DMS53 treated with DMSO at 0.1 percent for 48 hours (cell line): ENCODE measurements at regions not wholly inside any gene's neighbourhood (a gene's known extent, or its start where the extent isn't known, plus 50 kb on each side); places are given as distances from the start of the nearest gene placed in this dataset.
"Not testable (repeated sequence)": the region's sequence is repeated elsewhere in the genome, so short reads cannot be mapped to it uniquely, and the experiment has no call there.

Source experiments
- DNase-seq: peaks from one replicate; lab custom pipeline; 2025; ENCODE audit not compliant: unreplicated experiment; lab: John Stamatoyannopoulos, UW

GRCh38 chr17:70510288-70510687 lies 341.0 kb downstream of the KCNJ2 start:
- no peak for DNase-seq

DNA sequence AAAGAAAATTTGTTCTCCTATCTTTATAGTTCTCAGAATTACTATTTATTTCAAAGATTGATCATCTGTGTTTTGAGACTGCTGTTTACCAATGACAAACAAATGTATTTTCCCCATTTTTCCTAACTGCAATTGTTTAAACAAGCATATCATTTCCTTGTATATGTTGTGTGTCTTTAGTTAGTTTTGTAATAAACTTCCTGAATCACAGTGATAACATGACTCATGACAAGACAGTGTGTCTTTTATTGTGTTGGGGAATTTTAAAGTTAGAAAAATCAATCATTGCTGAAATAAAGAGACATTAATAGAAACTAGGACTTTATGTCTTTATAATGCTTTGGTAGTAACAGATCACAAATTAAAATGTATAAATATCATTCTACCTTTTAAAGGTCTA lies 348.5 kb downstream of the KCNJ2 start:
- DNase-seq: peak; percentile 14

DNA sequence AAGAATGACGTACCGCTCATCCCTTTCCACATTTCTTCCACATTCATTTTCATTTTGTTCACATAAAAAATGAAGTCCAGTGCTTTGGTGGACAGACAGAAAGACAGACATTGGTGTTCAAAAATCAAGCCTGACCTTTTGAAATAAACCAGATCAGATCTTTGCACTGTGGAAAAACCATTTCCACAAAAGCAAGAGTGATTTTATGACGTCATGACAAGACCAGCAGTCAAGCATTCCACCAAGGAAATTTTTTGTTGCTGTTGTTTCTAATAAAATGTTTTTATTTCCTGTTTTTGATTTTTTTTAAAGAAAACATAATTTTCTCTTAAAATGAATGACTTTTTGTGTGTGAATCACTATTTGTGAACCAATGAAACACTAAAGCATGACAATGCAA lies 350.0 kb downstream of the KCNJ2 start:
- DNase-seq: no peak

- DNase-seq: peak; percentile 11
These were observed 351.1 kb downstream of the KCNJ2 start for GRCh38 chr17:70520447-70520846.

- DNase-seq: no peak
These were observed 351.6 kb downstream of the KCNJ2 start for GRCh38 chr17:70520956-70521355.

DNA sequence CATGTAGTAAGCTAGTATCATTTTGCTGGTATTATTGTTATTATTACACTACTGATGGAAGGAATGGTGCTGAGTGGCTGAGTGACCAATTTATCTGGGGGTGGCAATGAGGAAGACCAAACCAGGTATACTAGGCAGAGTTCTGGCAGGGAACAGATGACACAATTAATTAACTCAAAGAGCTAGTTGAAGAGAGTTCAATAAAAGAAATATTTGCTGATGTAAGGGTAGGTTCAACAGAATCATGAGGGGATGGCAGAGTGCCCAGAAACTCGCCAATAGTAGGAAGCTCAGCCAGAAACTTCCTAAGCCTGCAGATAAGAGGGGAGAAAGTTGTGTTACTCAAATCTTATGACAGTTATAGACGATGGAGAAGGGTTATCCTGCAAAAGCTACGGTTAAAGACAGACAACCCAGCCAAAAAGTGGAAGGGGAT lies 352.5 kb downstream of the KCNJ2 start:
- no peak for DNase-seq

DNA sequence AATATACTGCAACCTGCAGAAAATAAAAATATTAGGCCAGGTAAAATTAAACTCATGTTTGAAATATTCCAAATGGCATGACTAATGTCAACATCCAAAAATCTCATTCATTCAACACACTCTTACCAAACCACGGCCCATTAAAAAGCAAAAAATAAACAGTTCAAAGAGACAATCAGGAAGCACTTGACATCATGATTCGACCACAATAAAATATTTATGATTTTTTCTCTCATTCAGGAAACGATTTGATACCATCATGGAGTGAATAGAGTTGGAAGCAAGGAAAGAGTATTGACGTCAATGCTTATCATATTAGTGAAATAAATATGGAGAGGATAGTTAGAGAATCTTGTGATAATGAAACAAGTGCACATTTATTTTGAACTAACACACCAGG lies 354.1 kb downstream of the KCNJ2 start:
- no peak for DNase-seq

GRCh38 chr17:70525035-70525434 lies 355.7 kb downstream of the KCNJ2 start:
- DNase-seq: not testable (repeated sequence)

DNA sequence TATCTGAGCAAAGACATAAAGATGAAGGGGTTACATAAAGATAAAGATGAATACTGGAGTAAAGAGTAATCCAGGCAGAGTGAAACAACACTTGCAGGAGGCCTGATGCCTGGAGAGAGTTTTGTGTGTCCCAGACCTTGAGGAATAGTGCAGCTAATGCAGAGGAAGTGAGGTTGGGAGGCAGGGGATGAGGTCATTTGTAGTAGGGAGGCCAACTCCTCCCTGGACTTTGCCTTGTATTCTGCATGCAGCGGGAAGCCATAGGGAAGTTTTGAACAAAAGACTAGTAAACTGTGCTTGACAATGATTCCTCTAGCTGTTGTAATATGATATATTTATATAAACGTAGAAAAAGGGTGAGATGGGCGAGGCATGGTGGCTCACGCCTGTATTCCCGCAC lies 356.6 kb downstream of the KCNJ2 start:
- DNase-seq: peak; percentile 7

DNA sequence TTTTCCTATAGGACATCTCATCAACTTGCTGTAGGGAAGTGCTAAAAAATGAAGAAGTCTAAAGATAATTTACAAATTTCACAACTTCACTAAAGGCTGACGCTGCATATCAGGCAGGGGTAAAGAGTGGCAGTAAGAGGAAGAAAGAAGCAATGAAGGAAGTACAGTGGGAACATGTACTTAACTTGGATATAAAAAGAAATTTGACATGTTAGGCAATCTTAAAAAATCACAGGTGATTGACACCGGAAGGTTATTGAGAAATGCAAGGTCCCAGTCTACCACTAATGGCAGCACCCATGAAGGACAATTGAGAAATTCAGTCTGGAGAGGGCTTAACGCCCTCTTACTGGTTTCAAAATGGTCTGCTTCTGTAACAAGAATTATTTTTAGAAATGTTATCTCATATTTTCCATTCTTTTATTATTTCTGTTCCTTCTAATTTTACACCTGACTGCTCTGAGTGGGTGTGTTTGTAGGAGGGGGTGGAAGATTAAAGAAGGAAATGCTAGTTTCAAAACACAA lies 358.1 kb downstream of the KCNJ2 start:
- DNase-seq: no peak

GRCh38 chr17:70533427-70533826 lies 364.1 kb downstream of the KCNJ2 start:
- DNase-seq: no peak

GRCh38 chr17:70535986-70536385 lies 366.7 kb downstream of the KCNJ2 start:
- DNase-seq: no peak

GRCh38 chr17:70539132-70539924 lies 370.0 kb downstream of the KCNJ2 start:
- no peak for DNase-seq

DNA sequence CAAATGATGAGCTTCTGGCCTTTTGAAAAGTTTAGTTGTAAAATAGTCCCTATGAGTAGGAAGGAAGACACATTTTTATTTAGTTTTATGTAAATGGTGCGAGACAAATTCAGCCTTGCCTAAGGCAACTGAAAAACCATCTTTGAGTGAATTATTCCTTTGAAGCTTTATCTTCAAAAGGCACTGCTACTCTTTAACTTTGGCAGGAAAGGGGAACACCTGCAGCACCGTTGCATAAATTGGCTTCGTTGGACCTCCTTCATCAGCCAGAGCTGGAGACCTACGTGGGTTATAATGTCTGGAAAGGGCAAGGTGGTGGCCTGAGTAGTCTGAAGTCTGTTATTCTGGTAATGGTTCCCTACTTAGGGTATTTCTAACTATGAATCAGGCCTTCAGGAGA lies 373.5 kb downstream of the KCNJ2 start:
- no peak for DNase-seq

- no peak for DNase-seq
These were observed 375.0 kb downstream of the KCNJ2 start for GRCh38 chr17:70544317-70544716.

DNA sequence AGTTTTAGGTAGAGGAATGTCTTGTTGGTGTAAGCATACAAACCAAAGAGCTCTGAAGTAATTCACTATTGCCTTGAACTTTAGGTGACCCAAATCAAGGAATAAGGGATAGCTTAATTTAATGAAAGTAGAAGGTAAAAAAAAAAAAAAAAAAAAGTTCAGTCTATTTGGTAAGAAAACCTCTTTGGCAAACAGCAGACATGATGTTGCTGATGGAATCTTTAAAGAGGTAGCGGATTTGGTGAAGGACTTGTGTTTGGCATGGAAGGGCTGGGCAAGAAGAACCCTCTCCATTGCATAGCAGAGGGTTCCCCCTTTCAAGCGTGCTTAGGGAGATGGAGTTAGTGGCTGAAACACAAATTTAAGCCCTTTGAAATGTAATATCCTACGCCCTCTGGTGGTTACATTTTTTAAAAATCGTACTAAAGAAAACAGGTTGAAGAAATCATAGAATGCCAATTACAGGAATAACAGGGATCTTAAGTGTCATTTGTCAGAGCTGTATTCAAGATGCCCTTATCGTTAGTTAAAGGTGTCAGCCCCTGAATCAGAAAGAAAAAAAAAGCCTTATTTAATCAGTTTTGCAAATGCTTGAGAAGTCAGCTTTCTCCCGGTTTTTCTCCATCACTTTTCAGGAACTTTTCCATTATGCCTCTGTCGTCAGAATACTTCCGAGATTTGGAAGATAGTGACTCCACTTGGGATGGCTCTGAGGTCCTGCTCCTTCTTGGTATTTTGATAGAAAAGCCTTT lies 383.1 kb downstream of the KCNJ2 start:
- peak; percentile 40 for DNase-seq

DNA sequence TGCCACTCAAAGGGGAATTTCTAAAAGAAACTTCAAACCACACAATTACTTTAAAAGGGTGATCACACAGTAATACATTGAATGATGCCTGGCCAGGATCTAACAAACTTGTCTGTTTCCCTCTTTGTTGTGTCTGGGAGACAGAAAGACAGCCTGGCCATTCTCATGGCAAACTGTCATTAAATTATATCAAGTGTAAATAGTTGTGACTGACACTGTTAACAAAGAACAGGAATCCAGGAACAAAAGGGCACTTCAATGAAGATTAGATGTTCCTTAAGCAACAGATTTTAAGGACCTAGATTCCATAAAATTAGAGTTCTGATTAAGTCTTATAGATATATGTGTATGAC lies 383.6 kb downstream of the KCNJ2 start:
- DNase-seq: no peak

DNA sequence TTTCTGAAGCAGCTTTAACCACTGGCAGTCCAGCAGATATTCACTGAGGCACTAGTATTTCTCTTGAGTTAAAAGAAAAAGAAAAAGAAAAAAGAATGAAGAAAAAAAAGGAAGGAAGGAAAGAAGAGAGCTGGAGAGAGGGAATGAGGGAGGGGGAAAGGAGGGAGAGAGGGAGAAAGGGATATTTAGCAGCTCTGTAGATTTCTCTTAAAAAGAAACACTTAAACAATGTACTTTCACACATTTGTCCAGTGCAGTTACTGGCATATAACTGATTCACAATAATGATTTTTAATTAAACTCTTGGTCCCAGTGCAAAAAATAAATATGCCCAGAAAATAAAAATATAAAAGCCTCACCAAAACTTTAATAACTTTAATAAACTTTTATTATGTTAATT lies 386.4 kb downstream of the KCNJ2 start:
- no peak for DNase-seq

DNA sequence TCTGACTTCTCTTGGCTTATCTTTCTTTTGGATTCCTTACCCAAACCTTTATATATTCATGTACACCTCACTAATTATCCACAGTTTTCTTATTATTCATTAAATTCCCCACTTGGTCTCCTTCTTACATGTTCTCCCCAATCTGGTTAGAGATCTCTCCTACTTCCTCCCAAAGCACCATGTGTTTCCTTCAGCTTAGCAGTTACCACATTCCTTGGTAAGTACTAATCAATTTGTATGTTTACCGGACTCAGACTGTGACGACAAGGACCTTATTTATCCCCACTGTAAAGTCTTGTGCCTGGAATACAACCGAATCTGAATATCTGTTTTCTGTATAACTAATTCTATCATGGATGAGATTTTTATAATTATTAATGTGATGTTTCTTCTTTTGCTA lies 389.5 kb downstream of the KCNJ2 start:
- DNase-seq: no peak

DNA sequence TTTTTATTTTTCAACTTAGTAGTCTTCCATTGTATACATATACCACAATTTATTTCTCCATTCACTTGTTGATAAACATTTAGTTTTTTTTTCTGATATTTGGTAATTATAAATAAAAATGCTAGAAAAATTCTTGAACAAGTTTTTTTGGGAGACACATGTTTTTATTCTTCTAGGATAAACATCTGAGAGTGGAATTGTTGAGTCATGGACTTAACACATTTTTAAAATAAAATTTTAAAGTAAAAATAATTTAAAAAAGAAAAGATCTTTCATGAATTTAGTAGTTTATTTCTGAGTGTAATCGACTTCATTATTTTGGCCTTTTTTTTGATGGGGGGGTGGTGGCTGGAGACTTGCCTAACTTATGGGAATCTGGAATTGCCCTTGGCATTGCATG lies 391.1 kb downstream of the KCNJ2 start:
- DNase-seq: no peak

DNA sequence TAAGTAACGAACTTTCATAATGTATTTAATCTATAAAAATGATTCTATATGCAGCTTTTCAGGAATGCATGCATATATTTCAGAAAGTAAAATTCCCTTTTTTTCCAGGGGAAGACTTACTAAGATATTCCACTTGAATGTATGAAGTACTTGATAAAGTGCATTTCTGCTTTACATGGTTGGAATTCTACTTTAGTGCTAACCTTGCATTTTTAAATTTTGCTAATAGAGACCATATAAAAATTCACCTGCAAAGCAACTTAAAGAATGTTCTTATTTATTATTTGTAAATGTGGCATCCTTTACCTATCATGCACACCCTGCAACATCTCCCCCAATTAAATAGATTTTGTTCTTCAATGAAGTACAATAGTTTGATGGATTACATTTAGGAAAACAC lies 392.8 kb downstream of the KCNJ2 start:
- DNase-seq: no peak

GRCh38 chr17:70563281-70563820 lies 394.0 kb downstream of the KCNJ2 start:
- DNase-seq: no peak
